ENCODE measurements at regions not wholly inside any gene's neighbourhood (a gene's known extent, or its start where the extent isn't known, plus 50 kb on each side); places are given as distances from the start of the nearest gene placed in this dataset.

DNA sequence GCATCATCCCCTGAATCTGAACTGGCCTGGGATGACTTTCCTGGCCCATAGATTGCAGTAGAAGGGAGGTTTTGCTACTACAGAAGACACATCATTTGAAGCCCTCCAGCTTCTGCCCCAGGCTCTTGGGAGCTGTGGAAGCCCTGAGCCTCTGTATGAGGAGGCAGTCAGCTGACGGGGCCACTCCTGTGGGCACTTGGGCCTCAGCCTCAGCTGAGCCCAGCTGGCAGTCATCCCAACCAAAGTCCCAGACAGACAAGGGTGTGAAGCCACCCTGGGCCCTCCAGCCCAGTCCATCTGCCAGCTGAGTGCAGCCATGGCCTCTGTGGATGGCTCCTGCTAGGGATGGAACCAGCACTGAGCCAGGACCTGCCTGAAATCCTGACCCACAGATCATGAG, 502.3 kb upstream of the HS6ST1 start:
- TF ChIP-seq CTCF (IDR thresholded peaks at IDR 0.05), result no peak
- no peak for TF ChIP-seq POLR2A (IDR thresholded peaks at IDR 0.05)
